CD4-positive, alpha-beta T cell treated with Interferon alpha-2 for 1 hour (primary cell): ENCODE measurements at regions not wholly inside any gene's neighbourhood (a gene's known extent, or its start where the extent isn't known, plus 50 kb on each side); places are given as distances from the start of the nearest gene placed in this dataset.
"Not testable (repeated sequence)": the region's sequence is repeated elsewhere in the genome, so short reads cannot be mapped to it uniquely, and the experiment has no call there.

Source experiments
- DNase-seq, 2 donors: peaks; one replicate each; pipeline ENCODE4 v3.0.0-alpha.2; 2020 to 2022

DNA sequence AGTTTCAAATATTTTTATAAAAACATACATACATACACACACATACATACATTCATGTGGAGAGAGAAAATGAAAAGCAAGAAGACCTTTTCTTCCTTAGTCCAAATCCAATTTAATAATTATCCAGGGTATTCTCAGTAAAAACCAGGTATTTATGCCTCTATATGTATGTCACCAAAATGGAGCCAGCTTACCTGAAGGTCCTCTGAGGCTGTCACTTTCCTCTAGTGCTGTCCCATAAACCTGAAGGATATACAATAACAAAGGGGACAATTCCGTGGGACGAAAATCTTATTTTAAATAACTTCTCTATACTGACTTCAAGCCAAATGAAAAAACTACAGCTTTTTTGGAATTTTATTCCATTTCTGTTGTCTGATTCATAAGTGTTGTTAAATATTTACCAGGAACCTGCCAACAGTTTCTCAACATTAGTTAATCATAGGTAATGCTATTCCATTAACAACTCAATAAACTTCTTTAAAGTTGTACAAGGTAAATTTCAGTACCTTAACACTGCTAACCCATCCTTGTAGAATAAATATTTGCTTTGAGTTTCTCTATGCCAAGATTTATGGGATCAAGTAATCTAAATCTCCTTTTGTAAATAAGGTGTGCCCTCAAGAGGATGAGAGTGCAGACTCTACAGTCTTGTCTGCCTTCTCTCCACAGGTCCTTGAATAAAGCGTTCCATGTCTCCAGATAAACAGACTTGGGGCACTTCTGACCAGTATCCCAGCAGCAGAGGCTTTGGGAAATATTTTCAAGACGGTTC is 260.3 kb downstream of the AHR start:
- DNase-seq = no peak

DNA sequence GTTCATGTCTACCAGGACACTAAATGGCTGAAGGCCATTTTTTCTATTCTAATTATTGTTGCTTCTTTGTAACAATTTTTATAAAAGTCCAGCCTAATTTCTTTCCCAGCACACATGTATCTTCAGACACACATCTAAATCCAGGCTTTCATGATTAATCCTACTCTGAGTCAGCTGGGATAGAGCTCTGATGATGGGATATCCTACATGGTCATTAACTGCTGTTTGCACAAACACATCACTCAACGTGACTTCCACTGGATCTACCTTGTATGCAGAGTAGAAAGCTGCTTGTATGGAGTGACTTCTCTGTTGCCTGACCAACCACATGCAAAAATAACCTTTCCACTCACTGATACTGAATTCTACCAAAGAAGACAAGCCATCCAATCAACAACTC is 260.9 kb downstream of the AHR start:
- no peak for DNase-seq

GRCh38 chr7:17560516-17560915 is 262.1 kb downstream of the AHR start:
- DNase-seq = no peak

DNA sequence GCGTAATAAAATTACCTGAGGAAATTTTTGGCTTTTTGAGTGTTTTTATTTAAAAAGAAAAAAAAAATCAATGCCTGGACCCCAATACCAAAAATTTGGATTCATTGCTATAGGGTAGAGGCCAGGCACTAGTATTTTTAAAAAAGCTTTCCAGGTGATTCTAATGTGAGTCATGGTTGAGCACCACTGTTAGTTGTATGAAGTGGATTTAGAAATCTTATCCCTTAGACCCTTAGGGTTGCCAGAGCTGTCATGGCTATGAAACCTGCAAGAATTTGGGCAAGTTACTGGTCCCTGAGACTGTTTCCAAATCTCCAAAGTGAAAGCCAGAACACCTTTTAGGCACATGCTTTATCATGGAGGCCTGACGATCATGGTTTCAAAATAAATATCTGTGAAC is 262.5 kb downstream of the AHR start:
- DNase-seq = no peak

GRCh38 chr7:17564678-17565212 is 266.3 kb downstream of the AHR start:
- DNase-seq = no peak

DNA sequence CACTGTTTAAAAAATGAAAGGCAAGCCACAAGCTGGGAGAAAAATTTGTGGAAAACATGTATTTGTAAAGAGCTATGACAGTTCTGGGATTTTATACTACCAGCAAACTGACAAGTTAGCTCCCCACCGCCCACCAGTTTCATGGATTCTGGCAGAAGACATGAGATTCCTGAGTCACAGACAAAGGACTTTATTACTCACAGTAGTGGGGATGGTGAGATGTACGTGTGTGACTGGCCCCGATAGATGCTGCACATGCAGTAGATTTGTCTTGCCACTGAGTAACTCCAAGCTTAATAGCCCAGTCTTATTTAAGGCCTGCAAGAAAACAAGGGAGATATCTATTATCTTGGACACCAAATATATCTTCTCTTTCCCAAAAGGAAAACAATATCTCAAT is 281.7 kb downstream of the AHR start:
- no peak for DNase-seq

- DNase-seq = no peak
These were observed 282.4 kb downstream of the AHR start for GRCh38 chr7:17580856-17581255.

- no peak for DNase-seq
These were observed 282.8 kb downstream of the AHR start for GRCh38 chr7:17581301-17581700.

GRCh38 chr7:17582696-17583095 is 284.2 kb downstream of the AHR start:
- not testable (repeated sequence) for DNase-seq

GRCh38 chr7:17583786-17584185 is 285.3 kb downstream of the AHR start:
- DNase-seq = no peak

- DNase-seq = no peak
These were observed 286.4 kb downstream of the AHR start for GRCh38 chr7:17584822-17585221.

- no peak for DNase-seq
These were observed 288.3 kb downstream of the AHR start for GRCh38 chr7:17586711-17587110.

GRCh38 chr7:17588730-17589129 is 290.3 kb downstream of the AHR start:
- no peak for DNase-seq

GRCh38 chr7:17589671-17590070 is 291.2 kb downstream of the AHR start:
- no peak for DNase-seq

GRCh38 chr7:17590221-17590620 is 291.8 kb downstream of the AHR start:
- no peak for DNase-seq

GRCh38 chr7:17593819-17594419 is 295.5 kb downstream of the AHR start:
- no peak for DNase-seq

GRCh38 chr7:17595546-17595945 is 297.1 kb downstream of the AHR start:
- DNase-seq = no peak

GRCh38 chr7:17598305-17598704 is 299.9 kb downstream of the AHR start:
- DNase-seq = no peak

- DNase-seq = no peak
These were observed 300.4 kb downstream of the AHR start for GRCh38 chr7:17598846-17599245.

- DNase-seq = no peak
These were observed 301.4 kb downstream of the AHR start for GRCh38 chr7:17599733-17600339.

- DNase-seq = no peak
These were observed 301.9 kb downstream of the AHR start for GRCh38 chr7:17600340-17600752.

GRCh38 chr7:17601921-17602320 is 303.5 kb downstream of the AHR start:
- DNase-seq = no peak

DNA sequence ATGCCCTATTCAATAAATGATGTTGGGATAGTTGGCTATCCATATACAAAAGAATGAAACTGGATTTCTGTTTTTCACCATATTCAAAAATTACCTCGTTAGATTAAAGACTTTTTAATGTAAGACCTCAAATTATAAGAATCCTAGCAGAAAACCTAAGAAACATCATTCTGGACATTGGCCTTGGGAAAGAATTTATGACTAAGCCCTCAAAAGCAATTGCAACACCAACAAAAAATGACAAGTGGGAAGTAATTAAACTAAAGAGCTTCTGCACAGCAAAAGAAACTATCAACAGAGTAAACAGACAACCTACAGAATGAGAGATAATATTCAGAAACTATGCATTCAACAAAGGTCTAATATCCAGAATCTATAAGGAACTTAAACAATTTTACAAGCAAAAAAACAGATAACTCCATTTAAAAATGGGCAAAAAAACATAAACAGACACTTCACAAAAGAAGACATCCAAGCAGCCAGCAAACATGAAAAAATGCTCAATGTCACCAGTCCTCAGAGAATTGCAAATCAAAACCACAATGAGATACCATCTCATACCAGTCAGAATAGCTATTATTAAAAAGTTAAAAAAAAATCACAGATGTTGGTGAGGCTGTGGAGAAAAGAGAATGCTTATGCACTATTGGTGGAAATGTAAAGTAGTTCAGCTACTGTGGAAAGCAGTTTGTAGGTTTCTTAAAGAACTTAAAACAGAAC is 309.8 kb downstream of the AHR start:
- no peak for DNase-seq
